HEK293 (cell line): ENCODE measurements at regions not wholly inside any gene's neighbourhood (a gene's known extent, or its start where the extent isn't known, plus 50 kb on each side); places are given as distances from the start of the nearest gene placed in this dataset.
"Not testable (repeated sequence)": the region's sequence is repeated elsewhere in the genome, so short reads cannot be mapped to it uniquely, and the experiment has no call there.

Experiments
- CTCF ChIP-seq: fragments of 450-650 bp; formaldehyde crosslinking; IDR thresholded peaks from 2 replicates; pipeline ENCODE4 v1.5.1; 2016; ENCODE audit warnings: missing biosample characterization, missing genetic modification characterization
- ELK4 ChIP-seq: IDR thresholded peaks from 2 replicates; pipeline ENCODE4 v1.6.1; 2011; ENCODE audit warnings: mild to moderate bottlenecking, low read depth, low read length, borderline replicate concordance
- HOXC10 ChIP-seq: sonication (generic); formaldehyde crosslinking; IDR thresholded peaks from 2 replicates; pipeline ENCODE4 v1.8.1; 2023; ENCODE audit warnings: mild to moderate bottlenecking, missing genetic modification reagents
- KLF16 ChIP-seq: fragments of 450-650 bp; formaldehyde crosslinking; IDR thresholded peaks from 2 replicates; pipeline ENCODE4 v1.5.1; 2017; ENCODE audit warnings: missing biosample characterization, missing genetic modification characterization
- REST ChIP-seq: fragments of 450-650 bp; formaldehyde crosslinking; IDR thresholded peaks from 2 replicates; pipeline ENCODE4 v1.5.1; 2016; ENCODE audit warnings: missing biosample characterization, missing genetic modification characterization
- ZNF2 ChIP-seq: fragments of 450-650 bp; formaldehyde crosslinking; IDR thresholded peaks from 2 replicates; pipeline ENCODE4 v1.5.1; 2016; ENCODE audit warnings: missing biosample characterization, missing genetic modification characterization
- ZNF488 ChIP-seq: fragments of 450-650 bp; formaldehyde crosslinking; IDR thresholded peaks from 2 replicates; pipeline ENCODE4 v1.5.1; 2016; ENCODE audit warnings: missing biosample characterization, missing genetic modification characterization
- ZNF704 ChIP-seq: fragments of 450-650 bp; formaldehyde crosslinking; IDR thresholded peaks from 2 replicates; pipeline ENCODE4 v1.5.1; 2016; ENCODE audit warnings: missing biosample characterization, missing genetic modification characterization
- ZSCAN23 ChIP-seq: fragments of 450-650 bp; formaldehyde crosslinking; IDR thresholded peaks from 2 replicates; pipeline ENCODE4 v1.5.1; 2016; ENCODE audit warnings: missing biosample characterization, missing genetic modification characterization
- ZSCAN5A ChIP-seq: fragments of 450-650 bp; formaldehyde crosslinking; IDR thresholded peaks from 2 replicates; pipeline ENCODE4 v1.5.1; 2016; ENCODE audit warnings: missing biosample characterization, missing genetic modification characterization

GRCh38 chr21:27912133-27912532 is 945.2 kb upstream of the ADAMTS5 start:
- TF ChIP-seq REST (tag by site-specific recombination); ZSCAN23 (tag by site-specific recombination); CTCF (tag by site-specific recombination); HOXC10 (CRISPR knock-in tag); KLF16; ELK4; ZNF2 (tag by site-specific recombination); ZSCAN5A; ZNF488 (tag by site-specific recombination); ZNF704 (tag by site-specific recombination): not testable (repeated sequence)
